ENCODE measurements at regions not wholly inside any gene's neighbourhood (a gene's known extent, or its start where the extent isn't known, plus 50 kb on each side); places are given as distances from the start of the nearest gene placed in this dataset.

GRCh38 chr13:61852116-61852619 lies 436.5 kb upstream of the PCDH20 start:
- TF ChIP-seq POLR2A (IDR thresholded peaks at IDR 0.05) (no peak), CTCF (IDR thresholded peaks at IDR 0.05) (no peak)
